CD14-positive monocyte (primary cell): ENCODE measurements at regions not wholly inside any gene's neighbourhood (a gene's known extent, or its start where the extent isn't known, plus 50 kb on each side); places are given as distances from the start of the nearest gene placed in this dataset.

Experiments used
- DNase-seq, 3 donors: peaks; one replicate each; pipeline ENCODE4 v3.0.0-alpha.2; 2011 to 2022
- H2AFZ ChIP-seq: 2 replicates; pipeline ENCODE4 v1.6.0; 2012; ENCODE audit warnings: mild to moderate bottlenecking, low read depth, low read length, inconsistent platforms; ENCODE audit not compliant: insufficient read depth, poor library complexity, severe bottlenecking
- H3K27ac ChIP-seq, 2 donors: 1 replicate in 1 of 2; 2 replicates in 1 of 2; pipeline ENCODE4 v1.5.1; 2012 to 2013; ENCODE audit warnings: low read length in 2 of 2, control low read depth in 1 of 2, inconsistent platforms in 1 of 2, low read depth in 1 of 2, mild to moderate bottlenecking in 1 of 2
- H3K27me3 ChIP-seq, 2 donors: one replicate each; pipeline versions ENCODE4 v1.6.0 to v1.6.1; 2011 to 2013; ENCODE audit warnings: low read length in 2 of 2; ENCODE audit not compliant: control insufficient read depth in 2 of 2, insufficient read depth in 2 of 2
- H3K36me3 ChIP-seq, 2 donors: replicated peaks in 1 of 2; 1 replicate in 1 of 2; 2 replicates in 1 of 2; pipeline versions ENCODE4 v1.5.1 to v1.6.1; 2012 to 2013; ENCODE audit warnings: low read length in 2 of 2, control low read depth in 1 of 2, inconsistent platforms in 1 of 2, mild to moderate bottlenecking in 1 of 2; ENCODE audit not compliant: insufficient read depth in 2 of 2, control insufficient read depth in 1 of 2
- H3K4me1 ChIP-seq, 2 donors: 1 replicate in 1 of 2; 2 replicates in 1 of 2; pipeline versions ENCODE4 v1.5.1 to v1.6.1; 2012 to 2013; ENCODE audit warnings: low read length in 2 of 2, control low read depth in 1 of 2, inconsistent platforms in 1 of 2, mild to moderate bottlenecking in 1 of 2, moderate library complexity in 1 of 2; ENCODE audit not compliant: insufficient read depth in 2 of 2, control insufficient read depth in 1 of 2
- H3K4me2 ChIP-seq: replicated peaks from 2 replicates; pipeline ENCODE3; 2012; ENCODE audit warnings: low read length, moderate library complexity, mild to moderate bottlenecking; ENCODE audit not compliant: poor library complexity, severe bottlenecking; ENCODE audit errors: extremely low read depth
- H3K4me3 ChIP-seq, 3 experiments: fragments of 200-600 bp in 1 of 3; sonication (generic) in 1 of 3; replicated peaks in 1 of 3; 1 replicate in 2 of 3; 2 replicates in 1 of 3; pipeline ENCODE4 v1.5.1; 2011 to 2013; ENCODE audit warnings: low read length in 3 of 3, mild to moderate bottlenecking in 3 of 3, control low read depth in 2 of 3, low read depth in 2 of 3, inconsistent platforms in 1 of 3, moderate library complexity in 1 of 3
- H3K79me2 ChIP-seq: 2 replicates; pipeline ENCODE4 v1.6.0; 2012; ENCODE audit warnings: mild to moderate bottlenecking, control low read depth, inconsistent platforms, low read length, moderate library complexity; ENCODE audit not compliant: insufficient read depth
- H3K9ac ChIP-seq: 2 replicates; pipeline ENCODE4 v1.6.0; 2017; ENCODE audit warnings: low read length, mild to moderate bottlenecking; ENCODE audit not compliant: insufficient read depth, poor library complexity, severe bottlenecking
- H3K9me3 ChIP-seq, 2 donors: replicated peaks in 1 of 2; 1 replicate in 1 of 2; 2 replicates in 1 of 2; pipeline versions ENCODE4 v1.5.1 to v1.6.1; 2012 to 2013; ENCODE audit warnings: low read length in 2 of 2, control low read depth in 1 of 2; ENCODE audit not compliant: control insufficient read depth in 1 of 2, insufficient read depth in 1 of 2
- H4K20me1 ChIP-seq: 2 replicates; pipeline ENCODE4 v1.6.0; 2012; ENCODE audit warnings: mild to moderate bottlenecking, low read length, control low read depth, moderate library complexity; ENCODE audit not compliant: insufficient read depth
- H3K27ac Mint-ChIP-seq, 7 donors: one replicate each; pipeline ENCODE4 v1.8.0; 2020; ENCODE audit warnings: mild to moderate bottlenecking in 7 of 7, mixed read lengths in 7 of 7, moderate library complexity in 6 of 7, inconsistent platforms in 2 of 7
- H3K27me3 Mint-ChIP-seq, 3 donors: one replicate each; pipeline ENCODE4 v1.8.0; 2021 to 2022; ENCODE audit warnings: low read depth in 3 of 3, mild to moderate bottlenecking in 3 of 3, mixed read lengths in 3 of 3, moderate library complexity in 3 of 3, inconsistent platforms in 1 of 3
- H3K36me3 Mint-ChIP-seq, 2 donors: one replicate each; pipeline ENCODE4 v1.8.0; 2020; ENCODE audit warnings: mixed read lengths in 2 of 2, inconsistent platforms in 1 of 2, mild to moderate bottlenecking in 1 of 2
- H3K4me1 Mint-ChIP-seq: one replicate; pipeline ENCODE4 v1.8.0; 2020; ENCODE audit warnings: mild to moderate bottlenecking, mixed read lengths
- H3K4me3 Mint-ChIP-seq, 2 donors: one replicate each; pipeline ENCODE4 v1.8.0; 2020; ENCODE audit warnings: mild to moderate bottlenecking in 2 of 2, mixed read lengths in 2 of 2, moderate library complexity in 1 of 2
- H3K9me3 Mint-ChIP-seq, 7 donors: one replicate each; pipeline ENCODE4 v1.8.0; 2020 to 2022; ENCODE audit warnings: mixed read lengths in 7 of 7, mild to moderate bottlenecking in 6 of 7, moderate library complexity in 6 of 7, inconsistent platforms in 2 of 7
- WGBS: methylation state at CpG from one replicate; pipeline ENCODE4 v1.1.5; 2013; ENCODE audit warnings: missing lambda C conversion rate; ENCODE audit not compliant: insufficient coverage; 5-methylcytosine and 5-hydroxymethylcytosine counted together
- intact Hi-C, 2 donors: fragments of 100-400 bp; cut with micrococcal nuclease; formaldehyde crosslinking; loops; one replicate each; pipeline versions ENCODE4 v1.15.0 to v1.15.1; 2023
- TF ChIP-seq, protein P1 (sequence below): fragments of 200-600 bp; IDR thresholded peaks from one replicate; pipeline ENCODE4 v1.8.0; 2022; ENCODE audit warnings: antibody characterized with exemption, mild to moderate bottlenecking

DNA sequence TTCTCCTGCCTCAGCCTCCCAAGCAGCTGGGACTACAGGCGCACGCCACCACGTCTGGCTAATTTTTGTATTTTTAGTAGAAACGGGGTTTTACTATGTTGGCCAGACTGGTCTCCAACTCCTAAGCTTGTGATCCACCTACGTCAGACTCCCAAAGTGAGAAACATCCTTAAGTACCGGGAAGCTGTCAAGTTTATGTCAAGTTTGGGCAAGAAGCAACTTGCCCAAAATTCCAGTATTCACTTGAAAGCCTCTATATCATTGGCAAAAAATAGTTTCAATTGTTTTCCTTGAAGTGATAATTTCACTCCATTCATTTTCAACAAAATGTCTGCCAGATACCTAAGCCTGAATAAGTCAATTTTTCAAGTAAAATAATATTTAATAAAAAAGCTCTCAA is 370.0 kb downstream of the FBXO8 start:
- no peak overlapping the region for H3K9ac ChIP-seq
- TF ChIP-seq, protein P1, sequence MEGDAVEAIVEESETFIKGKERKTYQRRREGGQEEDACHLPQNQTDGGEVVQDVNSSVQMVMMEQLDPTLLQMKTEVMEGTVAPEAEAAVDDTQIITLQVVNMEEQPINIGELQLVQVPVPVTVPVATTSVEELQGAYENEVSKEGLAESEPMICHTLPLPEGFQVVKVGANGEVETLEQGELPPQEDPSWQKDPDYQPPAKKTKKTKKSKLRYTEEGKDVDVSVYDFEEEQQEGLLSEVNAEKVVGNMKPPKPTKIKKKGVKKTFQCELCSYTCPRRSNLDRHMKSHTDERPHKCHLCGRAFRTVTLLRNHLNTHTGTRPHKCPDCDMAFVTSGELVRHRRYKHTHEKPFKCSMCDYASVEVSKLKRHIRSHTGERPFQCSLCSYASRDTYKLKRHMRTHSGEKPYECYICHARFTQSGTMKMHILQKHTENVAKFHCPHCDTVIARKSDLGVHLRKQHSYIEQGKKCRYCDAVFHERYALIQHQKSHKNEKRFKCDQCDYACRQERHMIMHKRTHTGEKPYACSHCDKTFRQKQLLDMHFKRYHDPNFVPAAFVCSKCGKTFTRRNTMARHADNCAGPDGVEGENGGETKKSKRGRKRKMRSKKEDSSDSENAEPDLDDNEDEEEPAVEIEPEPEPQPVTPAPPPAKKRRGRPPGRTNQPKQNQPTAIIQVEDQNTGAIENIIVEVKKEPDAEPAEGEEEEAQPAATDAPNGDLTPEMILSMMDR, result no peak
- peaks cover 25% of the 10 kb centered on the region for H3K4me1 Mint-ChIP-seq

DNA sequence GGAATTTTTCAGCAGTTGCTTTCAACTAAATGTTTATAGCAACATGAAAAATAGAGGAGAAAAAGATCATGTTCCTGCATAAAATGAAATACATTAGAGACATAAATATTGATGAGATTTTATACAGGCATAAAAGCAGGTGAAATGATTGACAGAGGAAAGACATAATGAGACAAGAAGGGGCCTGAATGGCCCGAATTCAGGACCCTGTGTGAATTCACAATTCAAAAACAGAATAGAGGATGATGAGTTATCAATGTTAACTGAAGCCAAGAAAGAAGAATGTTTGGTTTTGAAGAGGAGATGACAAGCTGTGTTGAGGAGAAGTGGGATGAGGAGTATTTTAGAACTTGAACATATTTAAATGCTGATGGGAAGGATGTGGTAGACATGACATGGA is 371.1 kb downstream of the FBXO8 start:
- no peaks in the 10 kb centered on the region for H4K20me1 ChIP-seq
- no peaks in the 10 kb centered on the region for H3K27me3 ChIP-seq
- DNase-seq, result no peak
- H3K27ac Mint-ChIP-seq, result no peak overlapping the region
- no peak overlapping the region for H3K4me2 ChIP-seq
- H3K4me1 ChIP-seq, result peaks cover 23 to 33% of the 10 kb centered on the region in 2 donors
- no peaks in the 10 kb centered on the region for H3K36me3 Mint-ChIP-seq
- no peak overlapping the region for H3K4me3 ChIP-seq
- no peak overlapping the region for H2AFZ ChIP-seq
- no peaks in the 10 kb centered on the region for H3K79me2 ChIP-seq
- H3K36me3 ChIP-seq, result no peaks in the 10 kb centered on the region
- peaks cover 28% of the 10 kb centered on the region for H3K4me1 Mint-ChIP-seq
- no peaks in the 10 kb centered on the region for H3K9me3 ChIP-seq
- H3K9ac ChIP-seq, result no peak overlapping the region
- H3K9me3 Mint-ChIP-seq, result peaks cover 0 to 3% (median 0%) of the 10 kb centered on the region in 7 donors
- WGBS, result 100% methylated on average over 1 of the region's 1 CpG
- no peak overlapping the region for H3K27ac ChIP-seq
- TF ChIP-seq, protein P1, result no peak
- peaks cover 0 to 4% (median 1%) of the 10 kb centered on the region in 3 donors for H3K27me3 Mint-ChIP-seq
- intact Hi-C loops, result no loop called here
- no peak overlapping the region for H3K4me3 Mint-ChIP-seq

More for the DNA sequence above, 370.0 kb downstream of the FBXO8 start:
- Histone ChIP-seq H3K27me3 (no peaks in the 10 kb centered on the region), H3K36me3 (no peaks in the 10 kb centered on the region), H3K4me3 (no peak overlapping the region), H3K4me1 (peaks cover 21 to 25% of the 10 kb centered on the region in 2 donors), H4K20me1 (no peaks in the 10 kb centered on the region), H2AFZ (no peak overlapping the region), H3K27ac (no peak overlapping the region), H3K4me2 (no peak overlapping the region), H3K79me2 (no peaks in the 10 kb centered on the region), H3K9me3 (no peaks in the 10 kb centered on the region)
- Mint-ChIP-seq H3K9me3 (peaks cover 0 to 3% (median 0%) of the 10 kb centered on the region in 7 donors), H3K36me3 (no peaks in the 10 kb centered on the region), H3K4me3 (no peak overlapping the region), H3K27ac (no peak overlapping the region), H3K27me3 (peaks cover 0 to 4% (median 1%) of the 10 kb centered on the region in 3 donors)
- WGBS, result 96% methylated on average over 3 of the region's 6 CpGs
- intact Hi-C loops, result no loop called here
- DNase-seq, result no peak
